ES-I3 (cell line): ENCODE measurements at regions not wholly inside any gene's neighbourhood (a gene's known extent, or its start where the extent isn't known, plus 50 kb on each side); places are given as distances from the start of the nearest gene placed in this dataset.

ENCODE experiments used
- H3K36me3 ChIP-seq: 2 replicates; pipeline ENCODE4 v1.6.1; 2013; ENCODE audit warnings: mild to moderate bottlenecking, low read length, control low read depth, moderate library complexity; ENCODE audit not compliant: insufficient read depth
- H3K4me1 ChIP-seq: 2 replicates; pipeline ENCODE4 v1.6.1; 2013; ENCODE audit warnings: mild to moderate bottlenecking, control low read depth, low read length; ENCODE audit not compliant: insufficient read depth
- H3K9ac ChIP-seq: 2 replicates; pipeline ENCODE4 v1.6.1; 2013; ENCODE audit warnings: low read depth, mild to moderate bottlenecking, low read length, moderate library complexity
- H3K9me3 ChIP-seq: 2 replicates; pipeline ENCODE4 v1.6.1; 2013; ENCODE audit warnings: mild to moderate bottlenecking, low read length, moderate library complexity; ENCODE audit not compliant: control insufficient read depth, insufficient read depth

DNA sequence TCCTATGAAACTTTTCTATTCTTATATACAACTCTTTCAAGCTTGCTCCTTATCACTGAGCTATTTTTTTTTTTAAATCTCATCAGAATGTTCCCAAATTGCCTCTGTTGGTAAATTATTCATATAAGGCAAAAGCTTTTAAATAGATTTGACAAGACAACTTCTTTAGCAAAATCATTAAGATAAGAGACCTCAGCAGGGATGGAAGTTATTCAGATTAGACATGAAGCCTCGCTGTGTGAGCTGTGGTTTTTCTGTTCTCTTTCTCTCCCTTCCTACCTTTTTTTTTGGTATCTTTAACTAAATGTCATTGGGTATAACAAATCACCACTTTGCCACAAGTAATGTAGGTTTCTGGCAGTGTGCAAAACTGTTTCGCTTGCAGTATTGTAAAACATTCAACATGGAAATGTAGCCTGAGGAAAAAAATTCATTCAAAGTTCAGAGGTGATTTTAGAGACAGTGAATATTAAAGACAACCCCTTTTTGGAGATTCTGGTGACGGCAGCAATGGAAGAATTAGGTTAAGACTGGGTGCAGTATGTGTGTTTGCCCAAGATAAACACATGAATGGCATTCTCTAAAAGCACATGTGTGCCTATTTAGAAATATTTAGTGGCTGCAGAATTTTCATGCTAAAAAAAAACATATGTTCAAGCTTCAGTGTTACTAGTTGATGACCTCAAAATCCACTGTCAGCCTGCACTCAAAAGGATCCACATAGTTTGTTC, 467.1 kb downstream of the ZNF608 start:
- Histone ChIP-seq H3K9me3 (no peaks in the 10 kb centered on the region), H3K4me1 (no peaks in the 10 kb centered on the region), H3K36me3 (no peaks in the 10 kb centered on the region), H3K9ac (no peak overlapping the region)

DNA sequence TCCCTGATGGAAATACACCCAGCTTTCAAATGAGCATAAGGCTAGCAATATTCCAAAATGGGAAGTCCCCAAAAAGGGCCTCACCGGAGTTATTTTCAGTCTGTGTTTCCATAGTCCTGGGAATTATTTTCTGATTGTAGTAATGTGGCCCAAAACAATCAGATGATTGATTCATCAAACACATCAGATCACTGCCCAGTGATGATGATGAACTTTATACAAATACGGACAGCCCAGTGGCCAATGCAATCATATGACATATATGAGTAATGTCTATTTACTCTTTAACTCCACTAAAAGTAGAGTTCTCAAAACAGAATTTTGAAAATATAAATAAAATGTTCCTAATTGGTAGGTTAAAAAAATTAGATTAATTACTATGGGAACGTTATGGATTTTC, 467.8 kb downstream of the ZNF608 start:
- H3K9me3 ChIP-seq = no peaks in the 10 kb centered on the region
- H3K9ac ChIP-seq = no peak overlapping the region
- no peaks in the 10 kb centered on the region for H3K36me3 ChIP-seq
- no peaks in the 10 kb centered on the region for H3K4me1 ChIP-seq

DNA sequence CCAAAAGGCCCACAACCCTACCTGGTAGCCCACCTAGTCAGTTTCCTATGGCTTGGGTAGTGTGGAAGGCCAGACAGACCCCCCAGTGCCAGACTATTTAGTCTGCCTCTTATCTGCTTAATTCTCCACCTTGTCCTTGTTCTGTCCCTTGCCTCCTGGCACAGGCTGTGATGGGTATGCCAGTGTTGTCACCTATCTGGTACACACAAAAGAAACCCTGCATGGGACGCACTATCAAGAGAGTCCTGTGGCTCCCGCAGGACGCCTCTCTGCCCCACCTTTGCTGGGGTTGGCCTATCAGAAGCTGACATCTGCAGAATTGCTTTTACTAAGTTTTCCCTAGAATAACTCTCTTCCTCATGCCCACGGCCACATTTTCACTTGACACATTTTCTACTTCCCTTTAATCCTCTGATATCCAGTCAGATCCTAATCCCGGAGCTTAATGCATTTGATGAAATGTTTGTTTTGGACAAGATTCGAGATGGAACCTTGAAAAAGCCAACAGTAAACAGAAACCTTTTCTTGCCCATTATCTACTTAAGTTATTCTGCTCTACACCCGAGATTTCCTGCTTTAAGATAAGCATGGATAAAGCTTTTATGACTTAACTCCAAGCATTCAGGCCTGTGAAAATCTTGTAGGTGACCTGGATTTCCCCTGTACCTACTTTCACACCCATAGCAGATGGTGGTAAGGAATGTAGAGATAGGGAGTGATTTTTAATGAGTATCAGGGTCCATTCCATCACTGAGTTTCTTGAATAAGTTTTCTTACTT, 468.5 kb downstream of the ZNF608 start:
- no peaks in the 10 kb centered on the region for H3K4me1 ChIP-seq
- H3K36me3 ChIP-seq = no peaks in the 10 kb centered on the region
- no peaks in the 10 kb centered on the region for H3K9me3 ChIP-seq
- H3K9ac ChIP-seq = no peak overlapping the region

DNA sequence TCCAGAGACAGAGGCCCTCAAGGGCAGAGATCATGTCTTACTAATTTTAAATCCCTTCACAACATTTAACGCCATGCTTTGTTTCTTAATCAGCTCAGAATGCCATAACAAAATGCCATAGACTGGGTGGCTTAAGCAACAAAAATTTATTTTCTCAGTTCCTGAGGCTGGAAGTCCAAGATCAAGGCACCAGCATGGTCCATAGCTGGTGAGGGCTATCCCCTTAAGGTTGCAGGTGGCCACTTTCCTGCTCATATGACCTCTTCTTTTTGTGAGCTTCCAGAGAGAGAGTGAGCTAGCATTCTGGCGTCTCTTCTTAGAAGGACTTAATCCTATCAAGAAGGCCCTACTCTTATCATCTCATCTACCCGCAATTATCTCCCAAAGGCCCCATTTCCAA, 470.3 kb downstream of the ZNF608 start:
- H3K9me3 ChIP-seq = no peaks in the 10 kb centered on the region
- no peaks in the 10 kb centered on the region for H3K4me1 ChIP-seq
- no peaks in the 10 kb centered on the region for H3K36me3 ChIP-seq
- H3K9ac ChIP-seq = no peak overlapping the region

DNA sequence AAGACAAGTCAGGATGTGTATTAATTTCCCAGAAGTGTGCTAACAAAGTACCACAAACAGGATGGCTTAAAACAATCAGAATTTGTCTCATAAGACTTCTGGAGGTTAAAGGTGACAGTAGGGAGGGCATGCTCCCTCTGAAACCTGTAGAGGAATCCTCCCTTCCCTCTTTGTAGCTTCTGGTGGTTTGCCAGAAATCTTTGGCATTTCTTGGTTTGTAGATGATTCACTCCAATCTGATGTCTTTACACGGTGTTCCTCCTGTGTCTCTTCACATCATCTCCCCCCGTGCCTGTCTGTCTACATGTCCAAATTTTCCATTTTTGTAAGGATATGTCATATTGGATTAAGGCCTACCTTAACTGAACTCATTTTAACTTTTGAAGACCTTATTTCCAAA, 471.5 kb downstream of the ZNF608 start:
- H3K36me3 ChIP-seq = no peaks in the 10 kb centered on the region
- no peak overlapping the region for H3K9ac ChIP-seq

DNA sequence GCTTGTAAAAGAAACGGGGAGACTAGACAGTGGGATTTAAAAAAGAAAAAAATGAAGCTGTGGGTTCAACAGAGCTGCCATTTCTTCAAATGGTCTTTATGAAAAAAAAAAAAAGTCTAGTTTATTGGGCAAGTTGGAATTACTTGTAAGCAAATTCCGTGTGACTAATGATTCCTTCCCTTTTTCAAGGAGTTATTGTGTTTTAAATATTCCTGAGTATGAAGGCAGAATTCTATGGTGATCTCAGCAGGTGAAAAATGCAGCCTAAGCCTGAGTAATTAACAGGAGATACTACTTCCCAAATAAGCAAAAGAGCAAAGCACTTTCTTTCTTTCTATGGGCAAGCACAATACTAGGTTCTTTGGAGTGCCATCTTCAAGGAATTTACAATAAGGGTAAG, 481.9 kb downstream of the ZNF608 start:
- H3K4me1 ChIP-seq = peaks cover 38% of the 10 kb centered on the region
- H3K9me3 ChIP-seq = no peaks in the 10 kb centered on the region; the same call in 1 of the 2 replicates

More for the DNA sequence above, 471.5 kb downstream of the ZNF608 start:
- H3K9me3 ChIP-seq = no peaks in the 10 kb centered on the region
- H3K4me1 ChIP-seq = no peaks in the 10 kb centered on the region

DNA sequence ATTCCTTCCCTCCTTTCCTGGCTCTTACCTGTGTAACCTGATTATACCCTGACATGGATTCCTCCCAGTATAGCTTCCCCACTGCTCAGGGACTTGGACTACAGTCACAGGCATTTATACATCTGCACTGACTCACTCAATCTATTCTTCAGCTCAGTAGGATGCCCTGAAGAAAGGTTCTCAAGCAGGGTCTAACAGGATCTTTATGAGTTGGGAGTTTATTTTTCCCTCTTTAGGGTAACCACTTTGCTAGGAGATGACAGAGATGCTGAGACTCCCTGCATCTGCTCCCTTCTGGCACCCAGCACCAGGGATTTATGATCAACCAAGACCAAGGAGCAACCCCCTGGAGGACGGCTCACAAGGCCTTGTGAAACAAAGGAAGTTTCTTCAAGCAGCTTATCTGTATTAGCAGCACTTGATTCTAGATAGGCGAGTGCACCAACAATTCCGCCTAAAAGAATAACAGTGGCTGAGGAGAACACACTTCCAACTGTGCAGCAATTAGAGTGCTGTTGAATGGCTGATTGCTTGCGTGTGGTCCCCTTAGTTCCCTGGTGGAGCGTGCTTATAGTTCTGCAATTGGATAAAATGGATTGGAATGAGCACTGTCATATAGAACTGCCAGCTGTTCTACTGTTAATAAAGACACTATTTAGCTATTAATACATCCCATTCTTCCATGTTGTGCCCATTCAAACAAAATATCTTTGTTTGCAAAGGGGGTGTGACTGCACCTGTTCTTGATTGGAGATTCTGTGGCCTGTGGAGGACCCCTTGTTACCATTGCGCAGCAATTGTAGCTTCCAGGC, 482.6 kb downstream of the ZNF608 start:
- no peaks in the 10 kb centered on the region for H3K36me3 ChIP-seq
- no peak overlapping the region for H3K9ac ChIP-seq
- H3K9me3 ChIP-seq = no peaks in the 10 kb centered on the region; the same call in 1 of the 2 replicates
- peaks cover 38% of the 10 kb centered on the region for H3K4me1 ChIP-seq

More for the DNA sequence above, 481.9 kb downstream of the ZNF608 start:
- Histone ChIP-seq H3K36me3 (no peaks in the 10 kb centered on the region), H3K9ac (no peak overlapping the region)

DNA sequence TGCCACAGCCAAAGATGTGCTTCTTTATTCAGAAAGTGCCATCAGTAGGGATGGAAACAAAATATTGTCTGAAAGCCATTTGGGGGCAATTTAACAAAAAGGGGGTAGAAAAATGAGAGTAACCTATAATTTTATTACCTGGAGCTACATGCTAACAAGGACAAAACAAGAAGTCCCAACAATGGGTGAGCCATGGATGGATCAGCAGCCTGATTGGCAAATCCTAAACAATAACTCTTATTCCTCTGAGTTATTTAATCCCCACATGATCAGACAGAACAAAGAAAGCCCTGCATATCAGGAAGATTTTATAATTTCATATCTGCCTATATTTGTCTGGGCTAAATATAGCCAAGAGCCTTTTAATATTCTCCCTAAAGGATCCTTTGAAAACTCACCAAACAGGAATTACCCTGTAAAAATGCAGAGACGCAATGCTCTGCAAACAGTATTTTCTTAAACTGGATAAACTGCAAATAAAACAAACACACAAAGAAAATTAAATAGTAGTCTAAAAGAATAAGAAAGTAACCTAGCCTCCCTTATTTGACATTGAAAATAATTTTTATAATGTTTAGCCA, 483.4 kb downstream of the ZNF608 start:
- H3K36me3 ChIP-seq = no peaks in the 10 kb centered on the region
- H3K9ac ChIP-seq = no peak overlapping the region
- H3K9me3 ChIP-seq = no peaks in the 10 kb centered on the region; the same call in 1 of the 2 replicates
- H3K4me1 ChIP-seq = peaks cover 38% of the 10 kb centered on the region

DNA sequence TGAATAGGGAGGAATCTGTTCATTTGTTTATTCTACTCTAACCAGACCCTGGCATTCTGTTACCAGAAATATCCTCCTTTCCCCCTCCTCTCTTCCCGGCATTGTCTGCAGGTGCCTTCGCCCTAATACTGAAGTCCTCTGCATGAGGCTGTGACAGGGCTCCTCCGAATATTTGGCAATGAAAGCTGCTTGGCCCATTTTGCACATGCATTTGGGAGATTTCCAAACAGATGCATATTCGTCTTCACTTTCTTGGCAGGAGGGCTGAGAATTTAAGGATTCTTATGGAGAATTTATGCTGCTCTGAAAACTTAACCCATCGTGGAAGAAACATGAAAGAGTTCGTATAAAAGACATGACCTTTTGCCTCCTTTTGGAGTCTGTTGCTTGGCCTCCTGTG, 484.0 kb downstream of the ZNF608 start:
- H3K4me1 ChIP-seq = peaks cover 38% of the 10 kb centered on the region
- no peaks in the 10 kb centered on the region for H3K36me3 ChIP-seq
- H3K9ac ChIP-seq = no peak overlapping the region
- H3K9me3 ChIP-seq = no peaks in the 10 kb centered on the region; the same call in 1 of the 2 replicates

DNA sequence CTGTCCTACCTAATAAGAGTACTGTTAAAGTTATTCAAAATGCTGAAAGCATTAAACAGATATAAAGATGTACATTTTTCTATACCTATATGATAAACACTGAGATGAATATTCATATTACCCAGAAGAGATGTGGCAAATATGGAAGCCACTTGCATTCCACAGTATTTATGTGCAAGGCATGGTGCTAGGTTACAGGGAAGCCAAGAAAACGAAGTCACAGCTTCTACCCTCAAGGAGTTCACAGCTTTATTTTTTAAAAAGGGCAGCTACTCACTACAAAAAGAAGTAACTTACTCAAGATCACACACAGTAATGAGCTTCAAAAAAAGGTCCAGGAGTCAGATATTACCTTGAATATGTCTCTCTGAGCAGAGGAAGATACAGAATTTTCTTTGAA, 484.6 kb downstream of the ZNF608 start:
- peaks cover 38% of the 10 kb centered on the region for H3K4me1 ChIP-seq
- H3K9ac ChIP-seq = no peak overlapping the region
- no peaks in the 10 kb centered on the region for H3K36me3 ChIP-seq
- H3K9me3 ChIP-seq = no peaks in the 10 kb centered on the region; the same call in 1 of the 2 replicates

DNA sequence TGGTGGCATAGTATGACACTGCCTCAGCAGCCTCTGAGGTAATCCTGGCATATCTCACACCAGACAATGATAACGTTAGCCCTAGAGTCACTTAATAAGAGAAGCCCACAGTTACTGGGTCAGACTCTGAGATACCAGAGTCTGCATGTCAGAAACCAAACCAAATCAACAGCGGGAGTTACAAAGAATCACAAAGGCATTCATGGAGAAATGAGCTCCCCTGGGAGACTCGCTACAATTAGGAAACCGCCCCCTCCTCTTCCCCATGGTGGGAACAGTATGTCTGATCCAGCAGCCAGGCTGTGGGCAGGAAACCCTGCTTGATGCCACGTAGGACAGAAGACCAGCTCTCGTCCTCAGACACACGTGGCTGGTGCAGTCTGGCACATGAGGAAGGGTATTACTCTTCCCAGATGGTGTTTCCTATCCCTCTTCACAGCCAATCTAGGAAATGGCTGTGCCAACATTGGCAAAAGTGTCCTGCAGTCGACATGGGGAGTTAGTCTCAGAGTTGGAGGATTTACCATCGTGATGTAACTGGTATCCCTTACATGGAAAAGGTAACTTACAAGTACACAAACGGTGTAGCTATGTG, 485.4 kb downstream of the ZNF608 start:
- peaks cover 2% of the 10 kb centered on the region for H3K9me3 ChIP-seq
- H3K4me1 ChIP-seq = peaks cover 38% of the 10 kb centered on the region
- no peaks in the 10 kb centered on the region for H3K36me3 ChIP-seq
- H3K9ac ChIP-seq = no peak overlapping the region

DNA sequence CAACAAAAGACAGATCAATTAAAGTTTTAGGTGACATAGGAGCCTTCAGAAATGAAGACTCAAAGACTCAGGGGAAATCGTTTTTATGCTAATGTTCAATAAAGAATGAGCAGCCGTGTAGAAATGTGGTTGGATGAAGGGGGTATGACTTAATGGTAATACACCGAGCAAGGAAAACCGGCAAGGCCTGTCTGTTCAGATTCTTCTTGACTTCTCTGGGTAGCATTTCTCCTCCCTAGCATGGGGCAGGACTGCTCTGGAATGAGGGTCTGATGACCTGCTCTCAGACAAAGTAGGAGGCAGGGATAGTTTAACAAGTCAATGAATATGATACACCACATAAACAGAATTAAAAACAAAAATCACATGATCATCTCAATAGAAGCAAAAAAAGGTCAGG, 487.4 kb downstream of the ZNF608 start:
- H3K4me1 ChIP-seq = peaks cover 32% of the 10 kb centered on the region
- H3K9ac ChIP-seq = no peak overlapping the region
- H3K36me3 ChIP-seq = no peaks in the 10 kb centered on the region
- H3K9me3 ChIP-seq = peaks cover 2% of the 10 kb centered on the region; the same call in 1 of the 2 replicates

DNA sequence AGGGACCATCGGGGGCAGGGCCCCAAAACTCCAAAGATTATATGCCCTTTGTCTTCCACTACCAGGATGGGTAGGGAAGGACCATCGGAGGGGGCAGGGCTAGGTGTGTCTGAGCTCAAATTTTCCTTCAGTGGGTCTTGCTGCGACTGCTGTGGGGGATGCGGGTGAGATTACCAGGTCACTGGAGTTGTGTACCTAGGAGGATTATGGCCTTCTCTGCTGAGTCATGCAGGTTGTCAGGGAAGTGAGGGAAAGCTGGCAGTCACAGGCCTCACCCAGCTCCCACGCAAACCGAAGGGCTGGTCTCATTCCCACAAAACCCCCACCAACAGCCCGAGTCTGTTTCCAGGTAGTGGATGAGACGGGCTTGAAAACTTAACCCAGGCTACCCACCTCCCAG, 489.4 kb downstream of the ZNF608 start:
- no peaks in the 10 kb centered on the region for H3K36me3 ChIP-seq
- no peak overlapping the region for H3K9ac ChIP-seq
- peaks cover 2% of the 10 kb centered on the region; the same call in 1 of the 2 replicates for H3K9me3 ChIP-seq
- peaks cover 12% of the 10 kb centered on the region for H3K4me1 ChIP-seq
